H9 (cell line): ENCODE measurements at regions not wholly inside any gene's neighbourhood (a gene's known extent, or its start where the extent isn't known, plus 50 kb on each side); places are given as distances from the start of the nearest gene placed in this dataset.
A peak's percentile ranks its signal among the peaks of the same experiment; 100 is the strongest.

Source experiments
- DNase-seq: peaks from one replicate; pipeline ENCODE4 v3.0.0-alpha.2; 2017
- H2AFZ ChIP-seq: one replicate; pipeline ENCODE4 v1.6.1; 2013; ENCODE audit warnings: mild to moderate bottlenecking, low read length, control low read depth, moderate library complexity
- H2AK5ac ChIP-seq: 2 replicates; pipeline ENCODE4 v1.6.1; 2013; ENCODE audit warnings: low read length, control low read depth, mixed read lengths; ENCODE audit not compliant: insufficient read length
- H2BK120ac ChIP-seq: one replicate; pipeline ENCODE4 v1.6.1; 2013; ENCODE audit warnings: low read depth, mild to moderate bottlenecking, low read length, control low read depth, inconsistent platforms; ENCODE audit not compliant: poor library complexity, severe bottlenecking
- H2BK12ac ChIP-seq: 2 replicates; pipeline ENCODE4 v1.6.1; 2013; ENCODE audit warnings: low read length, control low read depth, mixed read lengths, low read depth; ENCODE audit not compliant: insufficient read length
- H2BK15ac ChIP-seq: 2 replicates; pipeline ENCODE4 v1.6.1; 2013; ENCODE audit warnings: low read depth, low read length, control low read depth
- H2BK20ac ChIP-seq: one replicate; pipeline ENCODE4 v1.6.1; 2013; ENCODE audit warnings: low read depth, mild to moderate bottlenecking, low read length, control low read depth, inconsistent platforms; ENCODE audit not compliant: poor library complexity, severe bottlenecking
- H2BK5ac ChIP-seq: 2 replicates; pipeline ENCODE4 v1.6.1; 2013; ENCODE audit warnings: low read length, control low read depth, mixed read lengths; ENCODE audit not compliant: insufficient read length
- H3K14ac ChIP-seq: 2 replicates; pipeline ENCODE4 v1.6.1; 2013; ENCODE audit warnings: low read length, control low read depth; ENCODE audit not compliant: insufficient read depth
- H3K18ac ChIP-seq: 2 replicates; pipeline ENCODE4 v1.6.1; 2013; ENCODE audit warnings: low read depth, mild to moderate bottlenecking, mixed read lengths, low read length, control low read depth; ENCODE audit not compliant: insufficient read length
- H3K23ac ChIP-seq: 2 replicates; pipeline ENCODE4 v1.6.1; 2013; ENCODE audit warnings: low read length, control low read depth, mixed read lengths, low read depth; ENCODE audit not compliant: insufficient read length
- H3K23me2 ChIP-seq: 2 replicates; pipeline ENCODE4 v1.6.1; 2013; ENCODE audit warnings: low read depth, mild to moderate bottlenecking, mixed read lengths, low read length, control low read depth; ENCODE audit not compliant: insufficient read length, poor library complexity, severe bottlenecking
- H3K27ac ChIP-seq: 2 replicates; pipeline ENCODE4 v1.5.1; 2013; ENCODE audit warnings: low read length, control low read depth, mixed read lengths, low read depth; ENCODE audit not compliant: insufficient read length
- H3K27me3 ChIP-seq: 2 replicates; pipeline ENCODE4 v1.6.1; 2013; ENCODE audit warnings: low read length, control low read depth, inconsistent platforms; ENCODE audit not compliant: insufficient read depth
- H3K4ac ChIP-seq: 2 replicates; pipeline ENCODE4 v1.6.1; 2013; ENCODE audit warnings: low read depth, mild to moderate bottlenecking, control low read depth, inconsistent platforms, low read length, moderate library complexity
- H3K4me1 ChIP-seq: 2 replicates; pipeline ENCODE4 v1.6.1; 2013; ENCODE audit warnings: low read length, control low read depth, inconsistent platforms; ENCODE audit not compliant: insufficient read depth
- H3K4me2 ChIP-seq: 2 replicates; pipeline ENCODE4 v1.6.1; 2013; ENCODE audit warnings: low read length, control low read depth, mixed read lengths; ENCODE audit not compliant: insufficient read length, insufficient read depth
- H3K56ac ChIP-seq: 2 replicates; pipeline ENCODE4 v1.6.1; 2013; ENCODE audit warnings: low read depth, mild to moderate bottlenecking, mixed read lengths, low read length, control low read depth; ENCODE audit not compliant: insufficient read length
- H3K79me1 ChIP-seq: 2 replicates; pipeline ENCODE4 v1.6.1; 2013; ENCODE audit warnings: low read depth, mild to moderate bottlenecking, moderate library complexity, low read length, control low read depth, inconsistent platforms; ENCODE audit not compliant: insufficient read depth, poor library complexity, severe bottlenecking
- H3K79me2 ChIP-seq: 2 replicates; pipeline ENCODE4 v1.6.1; 2013; ENCODE audit warnings: low read length, control low read depth, inconsistent platforms; ENCODE audit not compliant: insufficient read depth
- H3K9ac ChIP-seq: 2 replicates; pipeline ENCODE4 v1.6.1; 2013; ENCODE audit warnings: low read length, control low read depth, mixed read lengths; ENCODE audit not compliant: insufficient read length; ENCODE audit errors: extremely low read depth
- H3K9me3 ChIP-seq: one replicate; pipeline ENCODE4 v1.6.1; 2013; ENCODE audit warnings: low read depth, low read length, inconsistent platforms; ENCODE audit not compliant: control insufficient read depth
- H3T11ph ChIP-seq: one replicate; pipeline ENCODE4 v1.6.1; 2013; ENCODE audit warnings: mild to moderate bottlenecking, low read length, control low read depth, inconsistent platforms
- H4K20me1 ChIP-seq: one replicate; pipeline ENCODE4 v1.6.1; 2013; ENCODE audit not compliant: control insufficient read depth, insufficient read length, insufficient read depth
- H4K5ac ChIP-seq: 2 replicates; pipeline ENCODE4 v1.6.1; 2013; ENCODE audit warnings: low read depth, mild to moderate bottlenecking, mixed read lengths, low read length, control low read depth; ENCODE audit not compliant: insufficient read length
- H4K8ac ChIP-seq: replicated peaks from 2 replicates; pipeline ENCODE4 v1.6.1; 2013; ENCODE audit warnings: low read length, control low read depth, mixed read lengths, low read depth; ENCODE audit not compliant: insufficient read length
- H4K91ac ChIP-seq: 2 replicates; pipeline ENCODE4 v1.6.1; 2013; ENCODE audit warnings: low read depth, mild to moderate bottlenecking, moderate library complexity, mixed read lengths, low read length, control low read depth; ENCODE audit not compliant: insufficient read length
- H3K27ac Mint-ChIP-seq, 3 experiments: 2 replicates in 2 of 3; 3 replicates in 1 of 3; pipeline ENCODE4 v1.8.0; 2020 to 2021; ENCODE audit warnings: mixed read lengths in 3 of 3, mild to moderate bottlenecking in 1 of 3, moderate library complexity in 1 of 3
- H3K27me3 Mint-ChIP-seq: 2 replicates; pipeline ENCODE4 v1.8.0; 2021; ENCODE audit warnings: low read depth, mild to moderate bottlenecking, moderate library complexity, mixed read lengths
- H3K36me3 Mint-ChIP-seq, 3 experiments: 2 replicates in 2 of 3; 3 replicates in 1 of 3; pipeline ENCODE4 v1.8.0; 2020 to 2021; ENCODE audit warnings: low read depth in 3 of 3, mixed read lengths in 3 of 3; ENCODE audit not compliant: insufficient read depth in 1 of 3
- H3K4me1 Mint-ChIP-seq, 2 experiments: 2 replicates each; pipeline ENCODE4 v1.8.0; 2020; ENCODE audit warnings: mixed read lengths in 2 of 2
- H3K4me3 Mint-ChIP-seq, 2 experiments: 2 replicates in 1 of 2; 3 replicates in 1 of 2; pipeline ENCODE4 v1.8.0; 2020 to 2021; ENCODE audit warnings: mild to moderate bottlenecking in 2 of 2, mixed read lengths in 2 of 2, moderate library complexity in 1 of 2
- H3K9me3 Mint-ChIP-seq, 2 experiments: 2 replicates in 1 of 2; 3 replicates in 1 of 2; pipeline ENCODE4 v1.8.0; 2020; ENCODE audit warnings: mild to moderate bottlenecking in 2 of 2, mixed read lengths in 2 of 2, moderate library complexity in 1 of 2
- WGBS: extraction: QIAGEN DNeasy Blood & Tissue Kit; methylation state at CpG from one replicate; pipeline ENCODE4 v1.1.7; 2013; ENCODE audit warnings: missing lambda C conversion rate, low lambda C conversion rate, mixed read lengths; ENCODE audit not compliant: insufficient read length; ENCODE audit errors: extremely low coverage; 5-methylcytosine and 5-hydroxymethylcytosine counted together
- TF ChIP-seq, protein P1 (sequence below): fragments of 200-600 bp; sonication (generic); conservative IDR thresholded peaks from 3 replicates; pipeline ENCODE4 v1.8.0; 2021; ENCODE audit warnings: antibody characterized with exemption, mild to moderate bottlenecking

DNA sequence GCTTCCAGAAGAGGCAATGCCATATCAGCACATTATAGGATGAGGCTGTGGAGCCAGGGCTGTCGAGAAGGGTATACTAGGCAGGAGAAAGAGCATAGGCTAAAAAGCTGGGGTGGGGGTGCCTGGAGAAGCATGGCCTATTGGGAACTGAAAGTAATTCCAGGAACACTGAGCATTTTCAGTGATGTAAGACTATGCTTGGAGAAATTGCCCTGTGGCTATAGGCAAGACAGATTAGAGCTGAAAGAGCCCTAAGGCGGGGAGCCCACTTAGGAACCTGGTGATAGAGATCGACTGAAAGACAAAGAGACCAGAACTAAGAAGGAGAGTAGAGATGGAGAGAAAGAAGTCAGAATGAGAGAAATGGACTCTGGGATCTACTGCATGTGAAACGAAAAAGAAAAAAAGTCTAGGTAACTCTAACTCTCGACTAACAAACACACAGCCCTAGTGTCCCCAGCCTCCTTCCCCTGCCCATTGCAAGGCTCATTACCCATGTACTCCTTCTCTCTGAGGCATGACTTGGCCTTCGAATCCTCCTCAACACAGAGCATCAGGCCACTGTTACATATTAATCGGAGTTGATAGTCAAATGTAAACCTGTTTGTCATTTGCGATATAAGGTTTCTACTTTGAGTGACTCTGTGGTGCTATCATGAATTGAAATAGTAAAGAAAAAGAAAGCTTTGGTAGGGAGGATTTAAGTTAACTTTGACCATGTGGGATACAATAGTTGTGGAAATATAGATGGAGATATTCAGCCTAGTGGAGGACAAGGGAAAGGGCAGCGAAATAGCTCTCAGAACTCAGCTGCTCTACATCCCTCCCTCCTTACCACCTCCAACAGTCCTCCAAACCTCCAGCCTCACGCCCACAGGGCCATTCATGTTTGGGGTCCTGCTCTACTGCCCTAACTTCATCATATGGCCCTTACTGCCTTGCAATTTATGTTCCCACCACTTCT lies 52.3 kb upstream of the BMAL1 start:
- H3K23me2 ChIP-seq = no peaks in the 10 kb centered on the region
- no peak overlapping the region for H3K27ac ChIP-seq
- H3K9ac ChIP-seq = no peak overlapping the region
- H2BK120ac ChIP-seq = no peak overlapping the region
- no peak overlapping the region for H2AFZ ChIP-seq
- H3K79me1 ChIP-seq = no peaks in the 10 kb centered on the region
- Mint-ChIP-seq H3K27me3 (peaks cover 9% of the 10 kb centered on the region), H3K36me3 (no peaks in the 10 kb centered on the region), H3K9me3 (no peaks in the 10 kb centered on the region), H3K4me3 (no peak overlapping the region), H3K4me1 (peaks cover 5 to 6% of the 10 kb centered on the region in 2 experiments; a peak in 2 of 4 replicates), H3K27ac (no peak overlapping the region)
- no peak overlapping the region for H4K5ac ChIP-seq
- H3T11ph ChIP-seq = no peak overlapping the region
- WGBS = no CpG with 5 or more reads among the region's 10 CpGs
- H3K23ac ChIP-seq = no peak overlapping the region
- no peak overlapping the region for H4K91ac ChIP-seq
- no peak overlapping the region for H2BK5ac ChIP-seq
- H4K20me1 ChIP-seq = no peaks in the 10 kb centered on the region
- H2BK12ac ChIP-seq = no peak overlapping the region
- H3K9me3 ChIP-seq = no peaks in the 10 kb centered on the region
- no peak overlapping the region for H3K18ac ChIP-seq
- no peaks in the 10 kb centered on the region for H3K27me3 ChIP-seq
- no peak for DNase-seq
- H3K4me1 ChIP-seq = no peaks in the 10 kb centered on the region
- H2AK5ac ChIP-seq = no peak overlapping the region
- no peak overlapping the region for H3K14ac ChIP-seq
- TF ChIP-seq, protein P1, sequence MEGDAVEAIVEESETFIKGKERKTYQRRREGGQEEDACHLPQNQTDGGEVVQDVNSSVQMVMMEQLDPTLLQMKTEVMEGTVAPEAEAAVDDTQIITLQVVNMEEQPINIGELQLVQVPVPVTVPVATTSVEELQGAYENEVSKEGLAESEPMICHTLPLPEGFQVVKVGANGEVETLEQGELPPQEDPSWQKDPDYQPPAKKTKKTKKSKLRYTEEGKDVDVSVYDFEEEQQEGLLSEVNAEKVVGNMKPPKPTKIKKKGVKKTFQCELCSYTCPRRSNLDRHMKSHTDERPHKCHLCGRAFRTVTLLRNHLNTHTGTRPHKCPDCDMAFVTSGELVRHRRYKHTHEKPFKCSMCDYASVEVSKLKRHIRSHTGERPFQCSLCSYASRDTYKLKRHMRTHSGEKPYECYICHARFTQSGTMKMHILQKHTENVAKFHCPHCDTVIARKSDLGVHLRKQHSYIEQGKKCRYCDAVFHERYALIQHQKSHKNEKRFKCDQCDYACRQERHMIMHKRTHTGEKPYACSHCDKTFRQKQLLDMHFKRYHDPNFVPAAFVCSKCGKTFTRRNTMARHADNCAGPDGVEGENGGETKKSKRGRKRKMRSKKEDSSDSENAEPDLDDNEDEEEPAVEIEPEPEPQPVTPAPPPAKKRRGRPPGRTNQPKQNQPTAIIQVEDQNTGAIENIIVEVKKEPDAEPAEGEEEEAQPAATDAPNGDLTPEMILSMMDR = peak; percentile 34; the same call in 2 of the 3 replicates
- H2BK15ac ChIP-seq = no peak overlapping the region
- H3K4ac ChIP-seq = no peak overlapping the region
- H2BK20ac ChIP-seq = no peak overlapping the region
- H4K8ac ChIP-seq = no peak overlapping the region
- H3K56ac ChIP-seq = no peak overlapping the region
- H3K4me2 ChIP-seq = no peak overlapping the region
- no peaks in the 10 kb centered on the region for H3K79me2 ChIP-seq
